IPS-NIHi11 (cell line): ENCODE measurements at regions not wholly inside any gene's neighbourhood (a gene's known extent, or its start where the extent isn't known, plus 50 kb on each side); places are given as distances from the start of the nearest gene placed in this dataset.

Source experiments
- DNase-seq: peaks from one replicate; pipeline ENCODE4 v3.0.0; 2012; ENCODE audit warnings: mixed read lengths, low spot score

DNA sequence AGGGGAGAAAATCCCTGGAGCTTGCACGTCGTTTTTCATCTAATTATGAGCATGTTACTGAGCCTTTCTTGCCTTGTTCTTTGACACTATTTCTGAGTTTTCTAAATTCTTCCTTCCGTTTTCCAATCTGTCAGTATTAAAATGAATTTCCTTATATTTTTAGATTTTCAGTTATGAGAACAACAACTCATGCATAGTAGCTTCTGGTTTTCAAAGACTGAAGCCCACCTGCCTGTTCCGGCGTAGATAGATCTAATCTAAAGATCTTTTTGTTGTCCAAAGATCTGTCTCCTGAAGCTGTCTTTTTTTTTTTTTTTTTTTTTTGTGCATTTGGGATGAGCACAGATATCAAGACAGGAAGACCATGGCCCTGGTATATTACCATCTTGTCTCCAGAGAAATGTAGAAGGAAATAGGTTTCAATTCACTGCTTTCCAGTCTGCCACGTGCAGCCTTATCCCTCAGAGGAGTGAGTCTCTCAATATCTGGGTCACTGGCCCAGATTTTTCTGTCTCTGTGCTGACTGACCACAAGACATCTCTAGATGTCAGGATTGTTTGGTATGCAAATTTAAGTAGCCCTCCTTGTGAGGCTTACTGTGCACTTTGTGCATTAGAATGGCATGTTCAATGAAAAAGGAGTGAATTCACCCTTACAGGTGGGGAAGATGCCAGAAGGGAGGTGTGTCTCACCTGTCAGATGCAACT lies 222.3 kb upstream of the TMC3 start:
- no peak for DNase-seq

DNA sequence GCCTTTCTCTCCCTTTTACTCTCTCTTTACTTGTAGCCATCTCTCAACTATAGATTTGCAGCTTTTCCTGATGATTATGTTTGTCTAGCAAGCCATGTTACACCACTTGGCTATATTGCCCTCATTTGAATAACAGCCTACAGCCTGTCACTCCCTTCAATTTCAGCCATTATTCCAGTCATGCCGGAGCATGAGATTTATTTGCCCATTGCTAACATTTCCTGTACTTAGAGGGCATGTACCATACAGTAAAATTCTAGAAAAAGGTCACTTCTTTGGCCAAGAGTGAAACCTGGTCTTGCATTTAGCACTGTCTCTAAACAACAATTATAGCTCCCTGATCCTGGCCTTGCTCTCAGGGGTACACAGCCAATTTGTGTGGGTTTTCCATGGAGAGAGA lies 221.7 kb upstream of the TMC3 start:
- no peak for DNase-seq

DNA sequence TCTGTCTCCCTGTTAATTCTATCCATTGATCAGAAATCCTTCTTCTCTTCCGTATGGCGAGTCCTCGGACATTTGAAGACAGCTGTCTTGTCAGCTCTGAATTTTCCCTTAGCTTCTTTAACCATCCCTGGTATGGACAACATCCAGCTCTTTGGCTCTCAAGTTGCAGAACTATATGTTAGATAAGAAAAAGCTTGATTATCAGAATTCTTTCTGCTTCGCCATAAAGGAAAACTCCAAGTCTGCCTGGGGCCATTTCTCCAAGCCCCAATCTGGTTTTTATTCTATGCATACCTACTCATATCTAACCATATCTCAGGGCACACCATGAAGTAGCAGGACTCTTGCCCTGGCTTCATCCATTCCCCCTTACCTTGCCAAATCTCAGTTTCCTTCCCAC lies 215.7 kb upstream of the TMC3 start:
- no peak for DNase-seq

DNA sequence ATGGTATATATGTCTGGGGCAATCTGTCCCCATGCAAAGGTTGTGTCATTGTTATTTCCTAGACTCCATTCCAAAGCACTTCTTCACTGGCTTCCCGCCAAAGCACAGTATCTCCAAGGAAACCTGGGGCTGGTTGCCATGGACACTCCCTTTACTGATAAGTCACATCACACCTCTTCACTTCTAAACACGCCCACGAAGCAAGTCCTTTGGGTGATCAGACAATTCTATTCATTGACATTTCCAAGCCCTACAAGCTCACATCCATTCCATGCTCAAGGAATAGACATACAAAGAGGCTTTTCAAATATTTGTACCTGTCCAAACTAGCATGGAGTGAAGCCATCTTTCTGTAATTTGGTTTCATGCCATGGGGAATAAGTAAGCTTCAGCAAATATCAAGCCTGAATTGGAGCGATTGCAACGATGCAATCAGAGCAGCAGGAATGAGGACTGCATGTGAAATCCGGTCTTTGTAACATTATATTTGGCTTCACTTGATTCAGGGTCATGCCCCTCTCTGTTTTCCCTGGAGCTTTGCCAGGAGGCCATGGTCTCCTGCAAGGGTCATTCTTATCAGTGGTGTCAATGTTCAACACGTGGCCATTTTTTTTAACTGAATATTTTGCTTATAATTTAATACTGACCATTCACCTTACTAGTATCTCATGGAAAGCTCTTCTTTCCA lies 201.6 kb upstream of the TMC3 start:
- no peak for DNase-seq

DNA sequence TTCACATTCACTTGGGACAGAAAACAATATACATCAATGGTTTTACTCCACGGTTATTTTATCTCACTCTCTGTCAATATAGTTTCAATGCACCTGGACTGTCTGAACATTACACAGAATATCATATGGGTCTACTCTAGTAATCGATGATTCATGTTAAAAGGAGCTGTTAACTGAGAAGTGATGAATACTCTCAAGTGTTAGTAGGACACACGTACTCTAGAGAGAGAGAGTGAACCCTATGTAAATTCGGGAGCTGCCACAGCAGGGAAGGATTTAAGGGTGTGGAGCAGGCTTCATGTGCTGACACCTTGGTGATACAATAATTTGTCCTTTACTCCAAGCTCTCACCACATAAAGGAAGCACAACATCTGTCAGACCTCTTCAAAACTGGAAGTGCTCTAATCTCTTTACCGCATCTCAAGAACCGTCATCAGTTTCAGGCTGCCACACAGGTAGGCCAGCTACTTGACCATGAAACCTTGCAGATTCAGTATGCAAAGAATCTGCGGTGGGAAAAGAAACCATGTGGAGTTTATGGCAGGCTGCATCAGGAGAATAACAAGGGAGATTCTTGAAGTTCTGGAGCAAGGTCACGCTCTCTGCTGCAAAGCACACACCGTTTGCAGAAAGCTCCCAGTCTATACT lies 199.2 kb upstream of the TMC3 start:
- DNase-seq, result no peak

DNA sequence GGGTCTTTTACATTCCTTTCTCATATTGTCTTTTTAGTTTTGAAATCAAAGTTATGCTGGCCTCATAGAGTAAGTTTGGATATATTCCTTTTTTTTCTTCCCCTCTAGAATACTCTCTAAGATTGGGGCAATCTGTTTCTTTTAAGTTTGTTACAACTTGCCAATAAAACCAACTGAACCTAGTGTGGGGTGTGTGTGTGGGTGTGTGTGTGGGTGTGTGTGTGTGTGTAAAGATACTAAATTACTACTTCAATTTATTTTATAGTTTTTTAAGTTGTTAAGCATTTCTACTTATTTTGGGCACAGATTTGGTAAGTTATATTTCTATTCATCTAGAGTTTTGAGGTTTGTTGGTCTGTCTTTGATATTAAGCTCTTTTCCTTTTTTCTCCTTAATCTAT lies 198.2 kb upstream of the TMC3 start:
- DNase-seq, result no peak

DNA sequence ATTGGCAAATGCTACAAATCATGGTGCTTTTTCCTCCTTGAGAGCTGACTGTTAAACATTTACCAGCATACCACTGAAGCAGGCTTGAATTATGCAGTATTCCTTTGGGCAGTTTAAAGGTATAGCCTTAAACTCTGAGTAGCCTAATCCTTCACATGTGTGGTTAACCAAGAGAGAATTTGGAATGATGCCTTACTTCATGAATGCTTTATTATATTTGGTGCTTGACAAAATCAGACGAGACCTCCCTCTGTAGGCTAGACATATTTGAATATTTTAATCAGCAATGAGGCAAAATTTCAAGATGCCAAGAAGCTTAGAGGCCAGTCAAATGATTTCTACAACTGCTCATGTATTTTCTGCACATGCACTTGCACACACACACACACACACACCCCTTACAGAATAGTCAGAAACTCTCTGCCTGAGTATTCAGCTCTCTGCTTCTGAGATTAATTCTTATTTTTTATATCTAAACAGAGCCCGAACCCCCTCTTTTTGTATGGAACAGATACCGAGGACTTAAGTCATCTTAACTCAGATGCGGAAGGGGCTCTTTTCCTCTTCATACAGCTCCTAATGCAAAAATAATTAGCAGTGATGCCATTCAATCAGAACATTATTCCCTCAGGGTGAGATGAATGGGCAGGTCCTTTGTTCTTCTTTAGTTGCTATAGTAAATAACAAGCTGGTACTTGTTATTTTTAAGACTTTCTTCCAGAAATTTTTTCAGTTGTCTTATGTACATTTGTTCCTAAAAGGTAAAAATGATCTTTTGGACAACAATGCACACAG lies 195.5 kb upstream of the TMC3 start:
- DNase-seq, result no peak

DNA sequence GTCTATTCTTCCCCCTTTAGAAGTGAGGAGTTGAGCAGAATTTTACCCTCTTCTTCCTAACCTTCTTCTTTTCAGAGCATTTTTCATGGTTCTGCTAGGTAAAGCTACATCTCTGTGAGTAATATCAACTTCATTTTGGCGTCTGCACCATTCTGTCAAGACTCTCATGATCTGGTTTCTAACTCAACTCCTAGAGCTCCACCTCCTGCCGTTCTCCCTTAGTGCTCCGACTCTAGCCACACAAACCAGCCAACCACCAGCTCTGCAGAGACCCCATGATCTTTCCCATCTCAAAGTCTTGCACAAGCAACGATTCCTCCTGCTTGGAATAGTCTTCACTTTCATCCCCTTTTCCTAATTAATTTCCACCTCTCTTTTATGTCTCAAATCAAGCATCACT lies 193.9 kb upstream of the TMC3 start:
- peak; percentile 12 for DNase-seq

DNA sequence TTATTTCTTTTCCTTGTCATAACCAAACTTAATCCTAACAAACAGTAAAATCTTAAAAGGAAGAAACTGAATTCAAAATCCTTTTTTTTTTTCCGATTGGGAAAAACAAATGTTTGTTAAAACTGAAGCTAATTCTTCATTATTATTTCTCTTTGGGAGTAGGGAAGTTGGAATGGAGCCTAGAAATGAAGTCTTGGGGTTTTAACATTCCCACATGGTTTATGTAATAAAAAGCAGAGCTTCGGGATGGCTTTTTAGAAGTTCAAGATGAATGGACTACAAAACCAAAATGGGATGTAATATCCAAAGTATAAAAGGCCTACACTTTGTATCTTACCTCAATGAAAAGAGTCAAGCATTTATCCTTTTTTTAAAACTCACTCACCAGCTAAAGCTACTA lies 189.0 kb upstream of the TMC3 start:
- no peak for DNase-seq

DNA sequence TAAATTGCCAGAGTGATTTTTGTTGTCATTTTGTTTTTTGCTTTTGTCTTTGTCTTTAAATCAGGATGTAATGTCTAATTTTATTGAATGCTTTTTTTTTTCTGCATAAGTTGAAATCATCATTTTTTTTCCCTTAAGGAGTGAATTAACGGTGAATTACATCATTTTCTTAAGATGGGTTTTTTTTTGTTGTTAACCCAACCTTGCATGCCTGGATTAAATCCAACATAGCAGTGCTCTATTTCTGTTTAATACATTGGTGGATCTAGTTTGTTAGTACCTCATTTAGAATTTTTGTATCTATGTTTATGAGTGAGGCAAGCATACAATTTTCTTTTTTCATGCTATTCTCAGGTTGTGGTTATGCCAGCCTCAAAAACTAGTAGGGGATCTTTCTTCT lies 186.4 kb upstream of the TMC3 start:
- no peak for DNase-seq

DNA sequence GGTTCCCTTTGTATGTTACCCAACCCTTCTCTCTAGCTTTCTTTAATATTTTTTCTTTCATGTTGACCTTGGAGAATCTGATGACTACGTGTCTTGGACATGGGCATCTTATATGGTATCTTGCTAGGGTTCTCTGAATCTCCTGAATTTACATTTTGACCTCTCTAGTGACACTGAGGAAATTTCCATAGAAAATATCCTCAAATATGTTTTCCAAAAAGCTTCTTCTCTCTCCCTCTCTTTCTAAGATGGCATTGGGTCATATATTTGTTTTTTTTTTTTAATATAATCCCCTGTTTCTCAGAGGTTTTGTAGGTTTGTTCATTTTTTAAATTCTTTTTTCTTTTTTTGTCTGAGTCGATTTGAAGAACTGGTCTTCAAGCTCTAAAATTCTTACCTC lies 184.0 kb upstream of the TMC3 start:
- no peak for DNase-seq

DNA sequence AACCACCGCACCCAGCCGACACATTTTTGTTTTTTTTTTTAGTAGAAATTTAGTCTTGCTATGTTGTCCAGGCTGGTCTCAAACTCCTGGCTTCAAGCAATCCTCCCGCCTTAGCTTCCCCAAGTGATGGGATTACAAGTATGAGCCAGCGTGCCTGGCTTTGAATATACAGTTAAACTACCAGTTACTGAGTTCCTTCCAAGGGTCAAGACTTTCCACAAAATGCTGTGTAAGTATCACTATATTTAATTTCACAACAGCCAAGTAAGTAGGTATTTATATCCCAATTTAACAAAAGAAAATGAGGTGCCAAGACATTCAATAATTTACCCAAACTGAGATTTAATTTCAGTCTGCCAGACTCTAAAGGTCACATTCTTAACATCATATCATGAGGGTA lies 181.3 kb upstream of the TMC3 start:
- no peak for DNase-seq

DNA sequence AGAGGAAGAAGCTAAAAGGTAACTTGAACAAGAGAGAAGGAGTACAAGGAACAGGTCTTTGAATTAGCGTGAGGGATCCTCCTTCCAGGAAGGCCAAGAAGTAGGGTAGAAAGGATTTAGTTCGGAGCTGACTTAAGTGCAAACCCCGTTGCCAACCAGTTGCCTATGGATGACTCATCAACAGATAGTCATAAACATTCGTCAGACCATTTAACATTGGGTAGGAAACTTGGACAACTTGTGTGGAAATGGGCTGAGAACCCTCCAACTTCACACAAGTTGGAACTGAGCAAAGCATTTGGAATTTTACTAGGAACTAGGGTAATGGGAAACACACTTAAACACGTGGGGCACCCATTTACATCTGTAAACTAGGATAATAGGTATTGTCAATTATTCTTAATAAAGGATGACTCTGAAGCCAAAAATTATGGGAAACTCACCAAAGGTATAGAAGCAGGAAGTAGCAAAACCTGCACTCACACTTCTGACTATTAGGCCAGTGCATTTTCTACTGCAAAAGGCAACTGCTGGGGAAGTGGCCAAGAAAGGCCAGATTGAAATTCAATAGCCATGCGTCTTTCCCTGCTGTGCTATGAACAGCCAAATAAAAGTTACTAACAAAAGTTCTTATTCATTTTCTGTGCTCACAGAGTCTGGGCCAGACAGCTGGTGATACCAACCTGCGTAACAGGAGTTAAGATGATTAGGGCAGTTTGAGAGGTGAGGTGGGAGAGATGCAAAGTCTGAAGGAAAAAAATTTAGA lies 174.5 kb upstream of the TMC3 start:
- peak; percentile 19 for DNase-seq

DNA sequence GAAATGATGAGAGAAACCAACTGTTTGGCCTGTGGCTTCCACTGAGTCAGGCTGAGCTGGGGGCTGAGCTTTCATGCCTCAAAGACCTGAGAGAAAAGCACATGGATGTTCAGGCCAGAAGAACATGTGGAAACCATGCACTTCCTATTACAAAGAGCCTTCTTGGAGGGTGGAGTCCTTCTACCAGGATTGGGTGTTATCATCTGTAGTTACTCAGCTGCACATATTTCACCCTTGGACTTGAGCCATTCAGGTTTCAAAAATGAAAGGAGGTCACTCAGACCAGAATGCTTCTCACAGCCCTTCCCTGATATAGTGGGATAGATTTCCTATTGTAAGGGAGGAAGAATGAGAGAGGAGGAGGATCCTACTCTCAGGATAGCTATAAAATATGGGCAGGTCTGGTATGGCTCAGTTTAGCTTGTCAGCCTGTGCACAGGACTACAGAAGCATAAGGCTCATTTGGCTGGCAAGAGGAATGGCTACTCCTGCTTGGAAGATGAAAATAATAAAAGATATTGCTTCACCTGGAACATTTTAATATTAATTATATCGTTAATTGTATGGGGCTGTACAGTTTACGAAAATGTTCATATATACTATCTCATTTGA lies 173.6 kb upstream of the TMC3 start:
- no peak for DNase-seq

DNA sequence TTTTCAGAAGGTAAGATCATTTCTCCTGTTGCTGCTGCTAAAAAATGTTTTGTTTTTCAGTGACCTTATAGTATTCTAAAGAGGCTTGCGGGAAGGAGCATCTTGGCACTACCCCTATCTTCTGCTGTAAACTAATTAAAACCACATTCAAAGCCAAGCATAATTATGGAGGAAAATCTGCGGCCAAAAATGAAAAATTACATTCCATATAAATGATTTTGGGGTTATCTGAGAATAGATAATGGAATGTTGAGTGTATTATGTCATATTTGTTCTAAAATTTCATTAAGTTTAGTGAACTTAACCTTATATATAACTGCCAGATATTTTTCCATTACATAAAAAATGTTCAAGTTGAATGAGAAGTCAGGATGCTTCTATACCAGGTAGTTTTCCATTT lies 170.4 kb upstream of the TMC3 start:
- DNase-seq, result no peak

DNA sequence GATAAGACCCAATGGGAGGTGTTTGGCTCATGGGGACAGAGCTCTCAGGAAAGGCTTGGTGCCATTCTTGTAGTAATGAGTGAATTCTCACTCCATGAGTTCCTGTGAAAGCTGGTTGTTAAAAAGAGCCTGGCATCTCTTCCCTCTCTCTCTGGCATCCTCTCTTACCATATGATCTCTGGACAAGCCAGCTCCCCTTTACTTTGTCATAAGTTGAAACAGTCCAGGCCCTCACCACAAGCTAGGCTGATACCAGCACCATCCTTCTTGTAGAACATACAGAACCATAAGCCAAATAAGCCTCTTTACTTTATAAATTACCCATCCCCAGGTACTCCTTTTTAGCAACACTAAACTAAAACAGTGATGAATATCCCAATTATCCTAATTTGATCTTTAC lies 166.9 kb upstream of the TMC3 start:
- DNase-seq, result no peak

DNA sequence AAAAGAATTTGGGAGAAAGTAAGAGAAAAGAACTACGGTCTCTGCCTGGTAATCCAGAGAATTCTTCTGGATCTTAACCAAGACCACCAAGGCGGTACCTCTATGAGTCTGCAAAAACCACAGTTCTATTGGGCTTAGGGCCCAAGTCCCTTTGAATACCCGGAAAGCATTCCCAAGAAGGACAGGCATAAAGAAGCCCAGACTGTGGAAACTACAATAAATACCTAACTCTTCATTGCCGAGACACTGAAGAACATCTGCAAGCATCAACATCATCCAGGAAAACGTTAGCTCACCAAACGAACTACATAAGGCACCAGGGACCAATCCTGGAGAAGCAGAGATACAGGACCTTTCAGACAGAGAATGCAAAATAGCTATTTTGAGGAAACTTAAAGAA lies 162.3 kb upstream of the TMC3 start:
- DNase-seq, result no peak

DNA sequence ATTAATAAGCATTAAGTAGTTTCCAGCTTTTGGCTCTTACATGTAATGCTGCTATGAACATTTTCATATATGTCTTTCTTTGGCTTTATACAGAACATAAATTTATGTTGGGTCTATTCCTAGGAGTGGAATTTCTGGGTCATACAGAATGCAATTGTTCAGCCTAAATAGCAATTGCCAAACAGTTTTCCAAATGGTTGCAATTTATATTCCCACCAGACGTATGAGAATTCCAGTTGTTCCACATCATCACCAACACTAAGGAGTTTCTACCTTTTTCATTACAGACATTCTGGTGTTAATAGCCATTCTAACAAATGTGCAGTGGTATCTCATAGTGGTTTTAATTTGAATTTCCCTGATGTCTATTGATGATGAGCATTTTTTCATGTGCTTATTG lies 160.1 kb upstream of the TMC3 start:
- DNase-seq, result no peak

DNA sequence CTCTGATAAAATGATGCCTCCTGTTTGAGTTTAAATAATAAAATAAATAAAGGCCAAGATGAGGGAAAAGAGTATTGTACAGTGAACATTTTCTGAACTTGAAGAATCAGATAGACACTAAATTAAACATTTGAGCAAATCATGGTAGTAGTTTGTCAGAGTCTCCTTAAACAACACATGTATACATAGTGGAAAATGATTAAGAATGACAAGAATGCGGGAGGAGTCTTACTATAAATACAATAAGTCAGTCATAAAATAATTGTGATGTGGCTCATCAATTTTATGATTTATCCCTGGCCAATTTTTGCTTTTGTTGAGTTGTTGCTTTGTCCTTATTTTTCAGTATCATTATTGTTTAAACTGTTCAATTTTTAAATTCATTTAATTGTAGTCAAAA lies 158.0 kb upstream of the TMC3 start:
- no peak for DNase-seq

DNA sequence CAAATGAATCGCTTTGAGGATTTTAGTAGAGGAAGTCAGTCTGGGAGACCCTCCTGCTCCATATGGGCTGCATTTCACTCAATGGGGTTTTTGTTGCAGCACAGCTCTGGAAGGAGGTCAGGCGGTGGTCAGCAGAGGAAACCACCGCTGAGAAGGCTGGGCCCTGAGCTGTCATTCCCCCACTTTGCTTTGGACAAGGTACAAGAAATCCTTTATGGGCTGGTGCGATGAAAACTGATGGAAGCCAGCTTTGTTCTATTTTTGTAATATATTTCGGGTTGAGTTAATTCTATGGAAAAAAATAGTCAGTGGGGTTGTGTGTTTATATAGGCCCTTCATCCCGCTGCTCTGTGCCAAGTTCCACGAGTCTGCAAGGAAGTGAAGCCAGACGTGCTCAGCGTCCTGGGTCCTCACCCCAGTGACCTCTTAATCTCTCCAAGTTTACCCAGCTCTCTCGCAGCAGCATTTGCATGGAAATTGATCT lies 157.1 kb upstream of the TMC3 start:
- DNase-seq, result no peak

DNA sequence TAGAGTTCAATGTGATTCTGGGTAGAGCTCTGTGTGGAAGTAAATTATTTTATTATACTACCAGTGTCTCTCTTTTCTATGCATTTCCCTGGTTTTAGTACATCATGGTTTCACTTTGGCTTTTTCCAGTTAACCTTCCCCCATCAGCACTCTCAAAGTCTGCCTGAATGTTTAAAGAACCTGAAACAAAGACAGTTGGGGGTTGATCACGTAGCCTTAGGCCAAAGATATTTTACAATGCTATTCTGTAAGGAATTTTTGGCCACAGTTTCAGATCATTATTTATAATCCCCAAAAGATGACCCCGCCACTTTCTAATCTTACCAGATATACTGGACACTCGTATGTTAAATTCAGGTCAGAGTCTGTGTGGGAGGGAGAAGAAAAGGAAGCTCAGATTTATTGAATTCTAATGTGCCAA lies 156.3 kb upstream of the TMC3 start:
- DNase-seq, result no peak
